GM04503 (cell line): ENCODE measurements at regions not wholly inside any gene's neighbourhood (a gene's known extent, or its start where the extent isn't known, plus 50 kb on each side); places are given as distances from the start of the nearest gene placed in this dataset.

Source experiments
- DNase-seq: peaks from one replicate; pipeline ENCODE4 v3.0.0-alpha.2; 2012; ENCODE audit warnings: low read depth

DNA sequence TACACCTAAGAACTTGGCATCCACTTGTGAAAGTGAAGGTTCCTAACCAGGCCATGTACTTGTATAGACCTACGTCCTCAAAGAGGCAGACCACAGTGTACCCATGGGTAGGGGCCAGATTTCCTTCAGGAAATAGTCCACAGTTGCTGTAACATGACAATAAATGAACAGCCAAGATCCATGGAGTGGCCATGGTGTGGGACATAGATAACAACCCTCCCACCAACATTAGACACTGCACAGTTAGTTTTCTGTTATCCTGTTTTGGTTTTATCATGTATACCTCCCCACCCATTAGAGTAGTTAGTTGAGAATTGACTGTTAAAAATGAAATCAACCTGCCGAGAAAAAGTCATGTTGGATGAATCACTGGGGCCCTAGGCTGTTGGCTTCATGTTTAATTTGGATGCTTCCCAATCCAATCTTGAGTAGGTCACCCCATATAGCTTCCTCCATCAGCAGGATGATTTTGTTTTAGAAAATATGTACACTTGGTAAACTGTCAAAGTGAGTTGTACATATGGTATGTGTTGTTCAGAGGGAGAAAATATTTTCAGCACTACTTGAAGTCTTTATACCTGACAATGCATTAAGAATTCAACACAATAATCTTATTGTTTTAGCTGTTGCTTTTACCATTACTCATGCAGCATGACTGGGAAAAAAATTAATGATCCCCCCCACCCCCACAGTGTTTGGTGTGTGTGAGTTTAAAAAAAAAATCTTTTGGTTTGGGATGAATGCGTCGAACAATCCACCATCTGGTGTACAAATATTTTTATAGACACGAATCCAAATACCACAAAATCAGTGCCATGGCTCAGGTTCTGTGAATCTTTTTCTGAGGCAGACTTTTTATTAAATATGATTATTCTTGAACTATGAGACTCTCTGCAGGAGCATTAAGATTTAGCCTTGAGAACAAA is 88.3 kb upstream of the ARHGAP29 start:
- DNase-seq: peak; percentile 100

DNA sequence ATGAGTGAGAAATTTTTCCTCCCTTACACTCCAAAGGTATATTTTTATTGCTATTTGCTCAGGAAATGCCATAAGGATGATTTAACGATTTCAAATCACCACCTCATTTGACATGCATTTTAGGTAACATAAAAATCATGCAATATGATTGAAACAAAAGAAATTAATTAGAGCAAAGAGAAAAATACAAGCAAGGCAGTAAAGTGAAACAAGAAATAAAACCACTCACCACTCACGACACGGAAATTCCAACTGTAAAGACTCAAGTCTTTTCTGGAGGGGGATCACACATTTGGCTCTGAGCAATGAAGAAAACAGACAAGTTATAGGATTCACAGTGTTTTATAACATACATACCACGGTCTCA is 86.8 kb upstream of the ARHGAP29 start:
- no peak for DNase-seq

DNA sequence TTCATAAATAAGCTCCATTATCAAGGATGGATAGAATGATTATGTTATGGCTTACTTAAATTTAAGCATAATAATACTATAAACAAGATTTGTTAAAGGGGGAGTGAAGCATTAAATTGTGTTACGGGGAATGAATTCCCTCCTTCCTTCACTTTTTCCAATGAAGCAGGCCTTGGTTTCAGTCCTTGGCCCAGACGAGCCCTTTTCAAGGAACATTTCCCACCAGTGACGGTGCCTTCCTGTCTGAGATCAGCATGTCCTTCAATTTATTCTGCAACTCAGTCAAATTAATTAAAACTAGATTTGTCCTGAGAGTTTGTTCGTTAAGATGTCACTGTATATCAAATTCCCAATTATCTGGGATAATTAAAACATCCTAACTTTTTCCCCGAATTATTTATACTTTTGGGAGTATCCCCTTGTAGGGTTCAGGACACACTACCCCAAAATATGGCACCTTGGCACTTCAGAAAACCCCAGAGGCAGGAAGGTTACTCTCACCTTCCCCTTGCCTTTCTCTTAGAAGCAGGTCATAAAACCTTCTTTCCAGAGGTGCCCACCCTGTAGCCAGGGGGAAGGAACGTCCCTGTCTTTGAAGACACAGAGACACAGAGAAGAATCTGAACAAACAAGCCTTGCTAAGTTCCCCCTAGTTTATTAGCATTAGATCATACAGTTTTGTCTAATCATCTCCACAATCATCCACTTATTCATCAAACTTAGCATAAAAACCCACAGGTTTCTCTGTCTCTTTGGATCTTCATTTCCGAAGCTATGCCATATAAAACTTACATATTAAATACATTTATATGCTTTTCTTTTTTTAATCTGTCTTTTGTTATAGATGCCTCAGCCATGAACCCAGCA is 86.2 kb upstream of the ARHGAP29 start:
- no peak for DNase-seq

- DNase-seq: no peak
Observed at GRCh38 chr1:94322696-94323095, 85.3 kb upstream of the ARHGAP29 start.

DNA sequence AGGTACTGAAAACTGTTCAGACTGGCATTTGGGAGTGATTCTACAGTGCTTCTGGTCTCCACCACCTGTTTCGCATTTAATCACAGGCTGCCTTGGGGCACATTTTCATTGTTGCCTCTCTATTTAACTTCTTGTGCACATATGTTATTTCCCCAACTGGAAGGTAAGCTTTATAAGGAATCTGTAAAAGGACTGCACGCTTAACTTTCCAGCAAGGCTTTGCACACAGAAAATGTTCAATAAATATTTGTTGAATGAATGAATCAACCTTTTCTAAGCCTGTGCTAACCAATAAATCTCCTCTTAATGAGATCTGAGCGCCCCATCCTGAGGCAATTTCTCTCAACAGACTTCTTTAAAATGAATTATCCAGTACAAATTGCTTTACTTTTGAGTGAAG is 84.3 kb upstream of the ARHGAP29 start:
- DNase-seq: no peak

DNA sequence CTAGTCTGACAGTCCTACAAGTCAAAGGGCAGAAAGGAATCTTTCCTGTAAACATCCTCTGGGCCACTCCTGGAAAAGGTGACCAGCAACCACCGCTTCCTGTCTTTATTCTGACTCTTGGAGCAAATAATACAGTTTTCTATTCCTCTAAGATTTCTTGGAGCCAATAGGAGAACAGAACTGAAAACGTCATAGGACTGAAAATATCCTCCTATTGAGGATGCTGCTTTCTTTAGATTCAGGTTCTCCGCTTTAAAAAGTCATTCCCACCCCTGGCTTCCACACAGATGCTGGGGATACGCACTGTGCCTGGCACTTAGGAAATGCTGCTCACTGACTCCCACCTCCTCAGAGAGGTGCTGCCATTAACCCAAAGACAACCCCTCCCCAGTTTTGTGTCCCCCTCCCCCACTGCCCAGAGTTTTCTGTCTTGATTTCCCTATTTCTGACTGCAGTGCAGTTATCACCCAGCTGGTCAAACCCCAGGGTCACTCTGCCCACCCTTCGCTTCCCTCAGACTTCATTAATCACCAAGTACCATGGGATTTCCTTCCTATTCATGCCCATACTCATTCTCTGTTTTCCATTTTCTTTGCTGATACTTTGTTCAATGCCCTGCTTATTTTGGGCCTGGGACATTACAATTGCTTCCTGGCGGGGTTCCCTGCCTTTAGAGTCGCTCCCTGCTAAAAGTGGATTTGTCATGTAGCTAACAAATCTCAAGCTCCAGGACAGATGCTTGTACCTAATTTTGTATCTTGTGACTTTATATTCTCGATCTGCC is 82.1 kb upstream of the ARHGAP29 start:
- DNase-seq: no peak

GRCh38 chr1:94318505-94319030 is 81.2 kb upstream of the ARHGAP29 start:
- no peak for DNase-seq

GRCh38 chr1:94317790-94318188 is 80.4 kb upstream of the ARHGAP29 start:
- no peak for DNase-seq

DNA sequence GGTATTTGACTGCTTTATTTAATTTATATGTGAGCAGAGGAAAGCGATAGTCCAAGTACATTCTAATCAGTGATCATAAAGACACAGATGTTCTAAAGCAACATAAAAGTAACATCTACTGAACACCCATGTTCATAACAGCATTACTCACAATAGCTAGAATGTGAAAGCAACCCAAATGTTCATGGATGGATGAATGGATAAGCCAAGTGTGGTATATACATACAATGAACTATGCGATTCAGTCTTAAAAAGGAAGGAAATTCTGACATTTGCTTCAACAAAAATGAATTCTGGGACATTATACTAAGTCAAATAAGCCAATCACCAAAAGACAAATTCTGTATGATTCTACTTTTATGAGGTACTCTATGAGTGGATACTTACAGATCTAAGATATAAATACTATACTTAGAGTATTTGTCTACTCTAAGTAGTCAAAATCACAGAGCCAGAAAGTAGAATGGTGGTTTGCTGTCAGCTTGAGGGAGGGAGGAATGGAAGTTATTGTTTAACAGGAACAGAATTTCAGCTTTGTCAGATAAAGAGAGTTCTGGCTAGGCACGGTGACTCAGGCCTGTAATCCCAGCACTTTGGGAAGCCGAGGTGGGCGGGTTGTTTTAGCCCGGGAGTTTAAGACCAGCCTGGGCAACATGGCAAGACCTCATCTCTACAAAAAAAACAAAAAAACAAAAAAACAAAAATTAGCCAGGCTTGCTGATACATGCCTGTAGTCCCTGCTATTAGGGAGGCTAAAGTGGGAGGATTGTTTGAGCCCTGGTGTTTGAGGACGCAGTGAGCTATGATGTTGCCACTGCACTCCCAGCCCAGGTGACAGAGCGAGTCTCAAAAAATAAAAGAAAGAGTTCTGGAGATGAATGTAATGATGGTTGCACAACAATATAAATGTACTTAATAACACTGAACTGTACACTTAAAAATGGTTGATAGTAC is 79.7 kb upstream of the ARHGAP29 start:
- DNase-seq: no peak

GRCh38 chr1:94316183-94316582 is 78.8 kb upstream of the ARHGAP29 start:
- DNase-seq: no peak

DNA sequence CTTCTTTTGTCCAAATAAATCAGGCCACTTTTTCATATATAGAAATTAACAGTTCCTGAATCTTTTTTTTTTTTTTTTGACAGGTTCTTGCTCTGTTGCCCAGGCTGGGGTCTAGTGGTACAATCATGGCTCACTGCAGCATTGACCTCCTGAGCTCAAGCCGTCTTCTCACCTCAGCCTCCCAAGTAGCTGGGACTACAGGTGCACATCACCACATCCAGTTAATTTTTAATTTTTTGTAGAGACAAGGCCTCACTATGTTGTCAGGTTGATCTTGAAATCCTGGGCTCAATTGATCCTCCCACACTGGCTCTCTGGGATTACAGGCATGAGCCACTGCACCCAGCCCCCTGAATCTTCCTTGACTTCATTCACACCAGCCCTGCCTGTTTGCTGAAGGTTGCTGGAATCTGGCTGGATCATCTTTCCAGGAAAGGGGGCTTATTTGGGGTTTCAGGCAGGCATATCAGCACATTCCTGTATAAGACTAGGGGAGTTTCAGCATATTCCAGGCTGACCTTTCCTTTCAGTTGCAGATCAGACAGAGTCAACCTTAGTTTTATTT is 78.2 kb upstream of the ARHGAP29 start:
- DNase-seq: no peak

GRCh38 chr1:94314222-94314858 is 77.0 kb upstream of the ARHGAP29 start:
- no peak for DNase-seq

- DNase-seq: no peak
Observed at GRCh38 chr1:94310570-94311270, 73.3 kb upstream of the ARHGAP29 start.

GRCh38 chr1:94309829-94310569 is 72.6 kb upstream of the ARHGAP29 start:
- no peak for DNase-seq

DNA sequence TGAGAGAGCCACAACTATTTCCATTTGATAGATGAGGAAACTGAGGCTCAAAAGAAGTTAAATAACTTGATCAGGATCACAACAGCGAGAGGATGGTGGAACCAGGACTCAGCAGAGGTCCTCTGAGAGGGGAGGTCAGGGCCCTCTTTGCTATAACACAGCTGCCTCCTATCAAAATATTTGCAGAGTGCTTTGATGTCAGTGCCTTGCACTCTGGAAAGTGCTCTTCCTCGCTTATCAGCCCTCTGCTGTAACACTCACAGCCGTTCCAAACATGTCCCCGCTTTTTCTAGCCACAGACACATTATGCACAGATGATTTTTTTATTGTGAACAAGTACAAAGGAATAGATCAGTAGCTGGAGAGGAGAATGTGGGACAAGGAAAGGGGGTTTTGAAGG is 71.8 kb upstream of the ARHGAP29 start:
- no peak for DNase-seq

- DNase-seq: no peak
Observed at GRCh38 chr1:94306521-94306920, 69.1 kb upstream of the ARHGAP29 start.

GRCh38 chr1:94305704-94306103 is 68.3 kb upstream of the ARHGAP29 start:
- DNase-seq: no peak

- no peak for DNase-seq
Observed at GRCh38 chr1:94304553-94304952, 67.2 kb upstream of the ARHGAP29 start.

GRCh38 chr1:94303005-94303404 is 65.6 kb upstream of the ARHGAP29 start:
- DNase-seq: no peak
